Ectodermal cell (in vitro differentiated cells): ENCODE measurements at regions not wholly inside any gene's neighbourhood (a gene's known extent, or its start where the extent isn't known, plus 50 kb on each side); places are given as distances from the start of the nearest gene placed in this dataset.

Experiments
- H3K27ac ChIP-seq: 2 replicates; pipeline ENCODE4 v1.7.0; 2013; ENCODE audit warnings: mild to moderate bottlenecking, low read depth, low read length; ENCODE audit not compliant: insufficient read depth, poor library complexity, severe bottlenecking
- H3K27me3 ChIP-seq: 2 replicates; pipeline ENCODE4 v1.7.0; 2013; ENCODE audit warnings: mild to moderate bottlenecking, low read length; ENCODE audit not compliant: insufficient read depth, control insufficient read depth, poor library complexity, severe bottlenecking
- H3K36me3 ChIP-seq: one replicate; pipeline ENCODE4 v1.7.0; 2013; ENCODE audit warnings: low read length; ENCODE audit not compliant: control insufficient read depth, insufficient read depth
- H3K4me1 ChIP-seq: one replicate; pipeline ENCODE4 v1.7.0; 2013; ENCODE audit warnings: low read length; ENCODE audit not compliant: control insufficient read depth, insufficient read depth
- H3K4me3 ChIP-seq: 2 replicates; pipeline ENCODE4 v1.7.0; 2013; ENCODE audit warnings: low read depth, low read length, control low read depth; ENCODE audit not compliant: insufficient read depth
- H3K9me3 ChIP-seq: 2 replicates; pipeline ENCODE4 v1.7.0; 2013; ENCODE audit warnings: mild to moderate bottlenecking, low read length, moderate library complexity; ENCODE audit not compliant: control insufficient read depth
- WGBS, 2 experiments: methylation state at CpG; one replicate each; pipeline ENCODE4 v1.1.7; 2013; ENCODE audit warnings: missing lambda C conversion rate in 2 of 2; 5-methylcytosine and 5-hydroxymethylcytosine counted together

DNA sequence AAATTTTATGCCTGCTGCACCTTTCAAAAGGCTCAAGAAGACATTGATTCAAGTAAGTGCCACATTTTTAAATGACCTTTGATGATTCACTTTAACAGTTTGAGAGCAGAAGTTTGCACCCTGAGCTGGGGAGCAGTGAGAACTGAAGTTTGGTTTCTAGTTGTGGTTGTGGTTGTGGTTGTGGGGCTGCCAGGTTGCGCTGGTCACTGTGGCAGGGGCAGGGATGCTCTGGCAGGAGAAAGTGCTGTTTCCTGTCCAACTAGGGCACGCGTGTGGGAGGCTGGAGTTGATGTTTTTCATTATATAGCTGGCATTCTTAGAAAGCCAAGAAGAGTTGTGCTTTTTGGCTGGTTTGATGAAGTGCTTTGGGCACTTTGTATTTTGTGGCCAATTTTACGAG, 339.7 kb upstream of the NR2F2 start:
- H3K4me3 ChIP-seq: no peak overlapping the region
- H3K27me3 ChIP-seq: no peaks in the 10 kb centered on the region
- no peaks in the 10 kb centered on the region for H3K9me3 ChIP-seq
- WGBS, 2 experiments: 96 to 99% methylated on average over 4 of the region's 4 CpGs
- no peaks in the 10 kb centered on the region for H3K36me3 ChIP-seq
- H3K4me1 ChIP-seq: peaks cover 12% of the 10 kb centered on the region
- no peak overlapping the region for H3K27ac ChIP-seq

DNA sequence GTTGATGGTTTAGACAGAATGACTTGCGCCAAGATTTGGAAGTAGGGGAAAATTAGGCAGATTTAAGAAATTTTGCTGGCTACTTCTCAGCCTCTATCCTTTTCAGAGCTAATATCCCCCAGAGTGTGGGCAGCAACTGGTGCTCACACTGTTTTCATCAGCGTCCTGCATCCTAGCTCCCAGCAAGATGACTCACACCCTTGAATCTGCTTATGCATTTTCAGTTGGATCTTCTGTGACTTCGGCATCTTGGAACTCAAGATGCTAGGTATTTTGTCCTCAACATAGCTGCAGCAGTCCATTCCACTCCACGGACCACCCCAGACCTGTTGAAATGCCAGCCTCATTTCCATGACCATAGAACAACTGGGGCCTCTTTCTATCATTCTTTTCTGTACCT, 336.1 kb upstream of the NR2F2 start:
- H3K27ac ChIP-seq: no peak overlapping the region
- H3K4me3 ChIP-seq: no peak overlapping the region
- no peaks in the 10 kb centered on the region for H3K27me3 ChIP-seq
- no peaks in the 10 kb centered on the region for H3K9me3 ChIP-seq
- no peaks in the 10 kb centered on the region for H3K36me3 ChIP-seq
- WGBS, 2 experiments: 83 to 85% methylated on average over 4 of the region's 4 CpGs
- H3K4me1 ChIP-seq: peaks cover 9% of the 10 kb centered on the region

DNA sequence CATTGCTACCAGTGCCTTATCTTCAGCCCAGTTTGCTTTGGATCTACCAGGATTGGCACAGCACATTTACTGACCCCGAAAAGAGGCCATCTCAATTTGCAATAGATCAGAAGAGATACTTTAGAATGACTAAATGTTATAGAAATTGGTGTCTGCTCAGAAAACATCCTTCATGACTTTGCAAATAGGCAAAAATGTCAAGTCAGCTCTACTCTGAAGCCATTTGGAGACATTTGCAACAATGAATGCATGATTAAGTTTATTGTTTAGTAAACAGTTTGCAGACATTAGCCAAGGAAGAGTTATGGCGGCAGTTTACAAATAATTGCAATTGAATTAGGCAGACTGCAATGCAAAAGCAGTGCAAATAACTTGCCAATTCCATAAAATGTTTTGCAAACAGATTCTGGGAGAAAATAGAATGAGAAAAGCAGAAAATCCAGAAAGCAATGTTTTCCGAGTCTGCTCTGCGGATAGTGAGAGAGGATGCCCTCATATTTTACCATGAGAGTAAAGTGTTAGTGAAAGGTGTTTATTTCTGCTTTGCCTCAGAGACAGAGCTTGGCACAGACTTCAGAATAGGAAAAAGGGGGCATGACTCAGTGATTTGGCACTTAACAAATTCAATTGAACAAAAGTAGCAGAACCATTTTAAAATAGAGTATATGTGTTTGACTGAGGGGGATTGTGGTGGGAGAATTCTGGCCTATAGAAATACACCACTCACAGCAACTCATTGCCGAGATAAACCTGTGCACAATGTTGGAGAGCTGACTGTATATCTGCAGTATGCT, 334.9 kb upstream of the NR2F2 start:
- no peaks in the 10 kb centered on the region for H3K9me3 ChIP-seq
- no peaks in the 10 kb centered on the region for H3K36me3 ChIP-seq
- H3K4me3 ChIP-seq: no peak overlapping the region
- WGBS, 2 experiments: 95 to 97% methylated on average over 4 of the region's 5 CpGs
- peaks cover 9% of the 10 kb centered on the region for H3K4me1 ChIP-seq
- no peak overlapping the region for H3K27ac ChIP-seq
- H3K27me3 ChIP-seq: no peaks in the 10 kb centered on the region

DNA sequence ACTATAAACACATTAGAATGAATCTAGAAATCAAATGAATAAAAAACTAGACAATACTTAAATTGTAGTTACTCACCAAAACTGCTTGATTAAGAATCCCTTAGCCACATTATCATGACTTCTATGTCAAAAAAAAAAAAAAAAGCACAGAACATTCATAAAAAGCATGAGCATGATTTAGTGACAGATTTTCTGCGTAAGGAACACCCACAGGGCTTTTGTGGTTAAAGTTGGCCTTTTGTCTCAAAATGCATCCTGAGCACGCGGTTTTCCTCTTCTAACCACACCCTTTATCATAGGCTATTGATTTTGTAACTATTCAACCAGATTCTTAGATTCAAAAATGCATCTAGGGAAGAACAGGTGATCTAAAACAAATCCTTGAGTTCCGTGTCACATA, 334.0 kb upstream of the NR2F2 start:
- no peak overlapping the region for H3K4me3 ChIP-seq
- H3K4me1 ChIP-seq: peaks cover 9% of the 10 kb centered on the region
- H3K36me3 ChIP-seq: no peaks in the 10 kb centered on the region
- H3K9me3 ChIP-seq: no peaks in the 10 kb centered on the region
- H3K27me3 ChIP-seq: no peaks in the 10 kb centered on the region
- 86 to 90% methylated on average over 4 of the region's 4 CpGs for WGBS, 2 experiments
- H3K27ac ChIP-seq: no peak overlapping the region

DNA sequence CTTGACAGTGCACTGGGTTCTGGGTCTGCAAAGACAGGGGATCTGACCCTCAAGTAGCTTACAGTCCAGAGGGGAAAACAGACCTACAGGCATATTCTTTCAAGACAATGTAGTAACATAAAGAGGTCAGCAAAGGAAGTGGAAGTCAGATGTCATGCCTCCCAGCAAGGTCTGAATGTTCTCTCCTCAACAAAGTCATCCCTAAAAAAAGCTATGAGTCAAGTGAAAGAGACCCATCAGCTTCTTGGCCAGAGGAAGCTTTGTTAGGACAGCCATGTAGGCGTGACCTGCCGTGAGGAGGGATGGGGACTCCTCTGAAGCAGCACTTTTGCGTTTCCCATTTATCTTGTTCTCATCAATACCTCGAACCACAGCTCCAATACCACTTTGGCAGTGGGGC, 331.6 kb upstream of the NR2F2 start:
- no peak overlapping the region for H3K4me3 ChIP-seq
- no peak overlapping the region for H3K27ac ChIP-seq
- H3K27me3 ChIP-seq: no peaks in the 10 kb centered on the region
- no peaks in the 10 kb centered on the region for H3K36me3 ChIP-seq
- peaks cover 9% of the 10 kb centered on the region for H3K4me1 ChIP-seq
- no peaks in the 10 kb centered on the region for H3K9me3 ChIP-seq
- 89 to 96% methylated on average over 3 to 4 of the region's 4 CpGs for WGBS, 2 experiments

DNA sequence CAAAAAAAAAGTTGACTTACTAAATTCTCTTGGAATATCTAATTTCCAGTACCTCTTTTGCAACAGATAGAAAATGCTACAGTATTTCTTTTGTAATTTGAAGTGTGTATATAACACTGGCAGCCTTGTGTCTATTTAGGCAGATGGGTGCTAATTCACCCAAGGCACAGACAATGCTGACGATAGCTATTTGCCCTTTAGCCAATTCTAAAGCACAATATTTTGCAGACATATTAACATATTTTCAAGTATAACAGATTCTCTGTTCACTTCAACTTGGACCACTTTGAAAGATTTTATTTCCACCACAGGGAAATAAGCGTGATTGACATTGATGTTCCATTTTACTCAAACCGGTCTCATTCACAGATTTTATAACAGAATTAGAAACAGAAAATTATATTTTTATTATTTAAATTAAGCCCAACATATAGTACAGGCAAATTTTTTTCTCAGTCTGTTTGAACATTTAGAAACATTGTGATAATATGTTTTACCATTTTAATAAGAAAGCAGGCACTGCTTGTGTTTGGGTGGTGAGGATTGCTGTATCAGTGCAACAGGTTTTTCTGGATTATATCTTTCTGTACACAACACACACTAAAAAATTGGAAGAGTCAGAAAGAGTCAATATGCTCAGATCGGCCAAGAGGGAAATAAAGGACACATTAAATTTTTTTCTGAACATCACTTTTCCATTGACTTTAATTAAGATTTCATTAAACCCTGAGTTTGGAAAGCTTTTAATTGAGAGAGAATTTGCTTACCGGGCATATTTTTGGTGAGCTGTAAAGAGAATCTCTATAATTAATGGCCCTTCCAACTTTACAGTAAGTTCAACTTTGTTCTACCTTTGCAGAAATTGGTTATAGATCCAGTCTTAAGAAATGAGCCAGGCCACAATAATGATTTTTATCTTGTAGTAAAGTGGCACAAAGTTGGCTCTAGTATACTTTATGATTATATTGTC, 327.3 kb upstream of the NR2F2 start:
- Histone ChIP-seq H3K9me3 (no peaks in the 10 kb centered on the region), H3K36me3 (no peaks in the 10 kb centered on the region), H3K4me3 (no peak overlapping the region), H3K4me1 (no peaks in the 10 kb centered on the region), H3K27me3 (no peaks in the 10 kb centered on the region), H3K27ac (no peak overlapping the region)
- 96 to 100% methylated on average over 4 of the region's 5 CpGs for WGBS, 2 experiments

DNA sequence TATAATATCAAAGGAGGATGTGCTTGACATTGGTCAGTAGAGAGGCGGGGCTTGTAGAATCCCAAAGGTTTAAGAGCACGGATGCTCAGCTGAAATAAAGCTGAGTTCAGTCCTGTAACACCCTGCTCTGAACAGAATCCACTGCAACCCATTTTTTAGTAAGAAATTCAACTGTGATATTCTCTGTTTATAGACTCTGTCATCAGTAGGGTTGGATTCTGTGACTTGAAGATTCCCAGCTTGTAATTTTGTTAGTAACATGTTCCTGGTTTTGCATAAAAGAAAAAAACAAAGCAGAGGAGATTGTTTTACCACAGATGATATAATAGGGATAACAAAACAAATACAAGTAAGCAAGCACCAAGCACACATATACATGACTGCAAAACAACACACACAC, 324.6 kb upstream of the NR2F2 start:
- no peak overlapping the region for H3K4me3 ChIP-seq
- H3K27me3 ChIP-seq: no peaks in the 10 kb centered on the region
- H3K4me1 ChIP-seq: no peaks in the 10 kb centered on the region
- WGBS, 2 experiments: 90 to 93% methylated on average over 2 of the region's 2 CpGs
- no peak overlapping the region for H3K27ac ChIP-seq
- H3K9me3 ChIP-seq: no peaks in the 10 kb centered on the region
- no peaks in the 10 kb centered on the region for H3K36me3 ChIP-seq

DNA sequence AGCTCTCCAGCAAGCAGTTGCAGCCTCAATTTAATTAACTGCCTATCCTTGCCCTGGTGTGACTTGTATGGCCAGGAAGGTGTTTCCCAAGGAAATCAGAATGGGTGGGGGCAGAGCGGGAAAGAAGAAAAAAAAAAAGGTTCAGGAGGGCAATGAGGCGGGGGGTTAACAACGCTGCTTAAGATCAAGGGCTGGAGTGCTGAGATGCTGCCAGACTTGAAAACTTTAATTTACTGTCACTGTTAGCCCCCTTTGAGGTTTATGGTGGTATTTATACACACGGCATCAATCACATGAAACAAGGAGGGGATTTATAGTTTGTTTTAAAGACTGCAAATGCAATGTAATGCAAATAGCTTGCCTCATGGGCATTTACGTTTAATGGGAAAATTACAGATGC, 319.4 kb upstream of the NR2F2 start:
- H3K27me3 ChIP-seq: no peaks in the 10 kb centered on the region
- no peaks in the 10 kb centered on the region for H3K36me3 ChIP-seq
- no peaks in the 10 kb centered on the region for H3K9me3 ChIP-seq
- H3K27ac ChIP-seq: no peak overlapping the region
- no peaks in the 10 kb centered on the region for H3K4me1 ChIP-seq
- WGBS, 2 experiments: 89 to 93% methylated on average over 5 of the region's 5 CpGs
- H3K4me3 ChIP-seq: no peak overlapping the region

DNA sequence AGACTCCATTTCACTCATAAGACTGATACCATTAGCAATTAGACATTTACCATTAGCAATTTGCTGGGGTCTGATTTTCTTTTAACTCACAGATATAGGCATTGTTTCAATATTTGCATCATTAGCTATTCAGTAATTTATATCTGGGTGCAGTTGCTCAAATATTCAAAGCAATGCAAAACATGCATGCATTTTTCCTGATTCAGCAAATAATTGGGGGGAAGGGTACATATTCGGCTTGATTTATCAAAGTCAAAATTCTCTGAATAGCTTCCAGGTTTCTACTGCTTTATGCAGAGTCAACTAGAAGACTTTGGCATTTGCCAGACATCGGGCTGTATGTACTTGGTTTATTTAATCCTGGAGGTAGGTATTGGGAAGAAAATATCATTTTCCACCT, 315.6 kb upstream of the NR2F2 start:
- Histone ChIP-seq H3K36me3 (no peaks in the 10 kb centered on the region), H3K4me1 (no peaks in the 10 kb centered on the region), H3K4me3 (no peak overlapping the region), H3K9me3 (no peaks in the 10 kb centered on the region), H3K27ac (no peak overlapping the region), H3K27me3 (no peaks in the 10 kb centered on the region)
- 94 to 97% methylated on average over 2 of the region's 2 CpGs for WGBS, 2 experiments

DNA sequence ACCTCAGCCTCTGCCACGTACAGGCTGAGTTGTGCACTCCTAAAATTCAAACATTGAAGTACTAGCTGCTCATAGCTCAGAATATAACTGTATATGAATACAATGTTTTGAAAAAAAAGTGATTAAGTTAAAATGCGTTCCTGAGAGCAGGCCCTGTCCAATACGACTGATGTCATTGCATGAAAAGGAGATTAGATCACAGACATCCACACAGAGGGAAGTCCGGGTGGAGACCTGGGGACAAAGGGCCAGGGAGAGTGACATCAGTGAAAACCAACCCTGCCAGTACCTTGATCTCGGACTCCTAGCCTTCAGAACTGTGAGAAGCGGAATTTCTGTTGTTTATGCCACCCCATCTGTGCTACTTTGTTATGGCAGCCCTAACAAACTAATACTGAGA, 311.4 kb upstream of the NR2F2 start:
- Histone ChIP-seq H3K9me3 (peaks cover 2% of the 10 kb centered on the region), H3K4me1 (peaks cover 9% of the 10 kb centered on the region), H3K27ac (no peak overlapping the region), H3K27me3 (no peaks in the 10 kb centered on the region), H3K4me3 (no peak overlapping the region), H3K36me3 (no peaks in the 10 kb centered on the region)
- WGBS, 2 experiments: 93% methylated on average over 6 of the region's 6 CpGs
